ENCODE measurements at regions not wholly inside any gene's neighbourhood (a gene's known extent, or its start where the extent isn't known, plus 50 kb on each side); places are given as distances from the start of the nearest gene placed in this dataset.

DNA sequence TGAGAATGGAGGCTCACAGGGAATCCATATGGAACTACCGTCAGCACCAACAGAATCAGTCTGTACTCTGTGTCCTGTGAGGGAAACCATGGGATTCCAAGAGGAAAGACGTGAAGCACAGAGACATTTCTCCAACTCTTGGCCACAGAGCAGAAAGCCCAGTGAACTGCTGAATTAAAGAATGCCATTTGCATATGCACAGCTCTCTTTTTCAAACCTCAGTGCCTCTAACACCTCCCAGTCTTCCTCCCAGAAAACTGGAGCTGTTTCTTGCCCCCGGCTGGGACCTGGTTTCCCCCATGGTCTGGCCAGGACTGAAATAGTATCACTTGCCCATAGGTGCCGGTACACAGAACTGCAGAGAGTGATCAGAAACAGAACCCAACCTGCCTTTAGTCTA, 69.6 kb upstream of the FER start:
- Histone ChIP-seq H3K27ac (no peak overlapping the region), H3K4me3 (no peak overlapping the region)
- TF ChIP-seq, protein P1, sequence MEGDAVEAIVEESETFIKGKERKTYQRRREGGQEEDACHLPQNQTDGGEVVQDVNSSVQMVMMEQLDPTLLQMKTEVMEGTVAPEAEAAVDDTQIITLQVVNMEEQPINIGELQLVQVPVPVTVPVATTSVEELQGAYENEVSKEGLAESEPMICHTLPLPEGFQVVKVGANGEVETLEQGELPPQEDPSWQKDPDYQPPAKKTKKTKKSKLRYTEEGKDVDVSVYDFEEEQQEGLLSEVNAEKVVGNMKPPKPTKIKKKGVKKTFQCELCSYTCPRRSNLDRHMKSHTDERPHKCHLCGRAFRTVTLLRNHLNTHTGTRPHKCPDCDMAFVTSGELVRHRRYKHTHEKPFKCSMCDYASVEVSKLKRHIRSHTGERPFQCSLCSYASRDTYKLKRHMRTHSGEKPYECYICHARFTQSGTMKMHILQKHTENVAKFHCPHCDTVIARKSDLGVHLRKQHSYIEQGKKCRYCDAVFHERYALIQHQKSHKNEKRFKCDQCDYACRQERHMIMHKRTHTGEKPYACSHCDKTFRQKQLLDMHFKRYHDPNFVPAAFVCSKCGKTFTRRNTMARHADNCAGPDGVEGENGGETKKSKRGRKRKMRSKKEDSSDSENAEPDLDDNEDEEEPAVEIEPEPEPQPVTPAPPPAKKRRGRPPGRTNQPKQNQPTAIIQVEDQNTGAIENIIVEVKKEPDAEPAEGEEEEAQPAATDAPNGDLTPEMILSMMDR (IDR thresholded peaks at IDR 0.05): no peak
- no peak for DNase-seq (ENCODE audit: low spot score)

DNA sequence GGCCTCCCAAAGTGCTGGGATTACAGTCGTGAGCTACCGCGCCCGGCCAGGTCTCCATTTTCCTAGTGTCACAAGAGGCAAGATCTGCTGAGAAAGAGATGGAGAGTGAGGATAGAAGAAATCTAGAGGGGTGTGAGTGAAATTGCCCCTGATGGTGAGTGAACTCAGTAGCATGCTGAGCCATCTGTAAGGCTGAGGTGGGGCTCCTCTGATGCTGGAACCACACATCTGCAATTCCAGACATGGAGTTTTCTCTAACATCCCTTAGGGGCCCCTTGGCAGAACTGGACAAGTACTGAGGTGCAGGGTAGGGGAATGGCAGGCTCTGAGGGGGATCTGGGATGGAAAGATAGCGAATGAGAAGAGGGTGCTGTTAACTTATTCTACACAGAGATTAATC, 72.0 kb upstream of the FER start:
- no peak for DNase-seq (ENCODE audit: low spot score)
- TF ChIP-seq, protein P1 (IDR thresholded peaks at IDR 0.05): no peak
- no peak overlapping the region for H3K27ac ChIP-seq
- no peak overlapping the region for H3K4me3 ChIP-seq

DNA sequence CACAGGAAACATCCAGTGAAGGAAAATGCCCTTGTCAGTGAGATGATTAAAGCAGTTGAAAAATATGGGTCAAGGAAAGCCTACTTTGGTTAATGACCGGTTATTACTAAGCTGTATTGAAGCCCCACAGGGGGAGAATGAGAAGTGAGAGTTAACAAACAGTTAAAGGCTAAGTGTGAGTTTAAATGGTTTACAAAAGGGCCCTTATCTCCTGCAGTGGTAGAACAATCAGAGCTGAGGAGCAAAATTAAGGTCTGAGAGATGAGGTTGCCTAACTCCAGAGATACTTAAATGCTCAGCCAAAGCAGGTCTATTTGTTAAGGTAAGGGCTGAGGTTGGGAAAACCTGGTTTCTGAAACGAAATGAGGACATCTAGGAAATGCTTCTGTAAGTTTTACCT, 75.1 kb upstream of the FER start:
- TF ChIP-seq, protein P1 (IDR thresholded peaks at IDR 0.05): no peak
- DNase-seq (ENCODE audit: low spot score): no peak
- Histone ChIP-seq H3K4me3 (no peak overlapping the region), H3K27ac (no peak overlapping the region)

DNA sequence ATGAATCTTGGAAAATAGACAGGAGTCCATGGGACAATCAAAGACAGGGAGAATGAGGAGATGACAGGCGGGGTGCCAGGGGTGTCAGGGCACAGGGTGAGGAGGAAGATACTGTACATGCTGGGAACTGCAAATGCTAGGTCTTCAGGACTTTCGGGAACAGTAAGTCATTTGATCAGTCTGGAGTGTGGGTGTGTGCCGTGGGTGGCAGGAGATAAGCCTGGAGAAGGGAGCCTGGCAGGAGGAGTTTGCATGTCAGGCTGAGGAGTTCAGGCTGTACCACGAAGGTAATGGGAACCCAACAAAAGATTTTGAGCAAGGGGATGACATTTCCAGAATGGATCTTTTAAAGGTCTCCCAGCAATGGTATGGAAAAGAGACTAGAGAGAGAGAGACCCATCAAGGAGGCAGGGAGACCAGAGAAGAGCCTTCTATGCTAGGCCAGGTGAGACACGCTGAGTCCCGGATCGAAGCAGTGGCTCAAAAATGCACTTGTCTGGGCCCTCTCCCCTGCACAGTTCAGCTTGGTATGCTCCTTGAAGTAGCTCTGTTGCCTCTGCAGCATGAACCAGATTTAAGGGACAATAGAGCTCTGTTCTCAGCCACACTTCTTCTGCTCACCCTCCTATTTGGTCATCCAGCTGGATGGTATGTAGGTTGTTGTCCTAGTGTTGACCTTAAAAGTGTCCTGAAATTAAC, 77.0 kb upstream of the FER start:
- DNase-seq (ENCODE audit: low spot score): no peak
- TF ChIP-seq, protein P1 (IDR thresholded peaks at IDR 0.05): no peak
- H3K4me3 ChIP-seq: no peak overlapping the region
- no peak overlapping the region for H3K27ac ChIP-seq

DNA sequence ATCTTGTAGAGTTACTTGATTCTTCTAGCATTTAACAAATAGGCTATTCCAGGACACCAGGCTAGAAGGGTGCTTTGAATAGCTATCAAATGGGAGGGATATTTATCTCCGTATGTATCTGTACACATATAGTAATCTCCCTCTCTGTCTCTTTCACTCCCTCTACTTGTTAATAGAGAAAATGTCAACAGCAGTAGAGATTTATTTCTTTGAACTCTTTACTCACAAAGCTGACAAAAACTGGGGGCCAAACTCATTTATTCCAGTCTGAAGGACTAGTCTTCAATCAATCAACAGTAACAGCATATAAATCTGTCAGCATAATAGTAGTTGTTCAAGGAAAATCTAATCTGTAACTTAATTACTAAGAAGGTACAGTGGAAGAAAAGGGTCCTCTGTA, 78.2 kb upstream of the FER start:
- TF ChIP-seq, protein P1 (IDR thresholded peaks at IDR 0.05): no peak
- H3K4me3 ChIP-seq: no peak overlapping the region
- DNase-seq (ENCODE audit: low spot score): no peak
- no peak overlapping the region for H3K27ac ChIP-seq

DNA sequence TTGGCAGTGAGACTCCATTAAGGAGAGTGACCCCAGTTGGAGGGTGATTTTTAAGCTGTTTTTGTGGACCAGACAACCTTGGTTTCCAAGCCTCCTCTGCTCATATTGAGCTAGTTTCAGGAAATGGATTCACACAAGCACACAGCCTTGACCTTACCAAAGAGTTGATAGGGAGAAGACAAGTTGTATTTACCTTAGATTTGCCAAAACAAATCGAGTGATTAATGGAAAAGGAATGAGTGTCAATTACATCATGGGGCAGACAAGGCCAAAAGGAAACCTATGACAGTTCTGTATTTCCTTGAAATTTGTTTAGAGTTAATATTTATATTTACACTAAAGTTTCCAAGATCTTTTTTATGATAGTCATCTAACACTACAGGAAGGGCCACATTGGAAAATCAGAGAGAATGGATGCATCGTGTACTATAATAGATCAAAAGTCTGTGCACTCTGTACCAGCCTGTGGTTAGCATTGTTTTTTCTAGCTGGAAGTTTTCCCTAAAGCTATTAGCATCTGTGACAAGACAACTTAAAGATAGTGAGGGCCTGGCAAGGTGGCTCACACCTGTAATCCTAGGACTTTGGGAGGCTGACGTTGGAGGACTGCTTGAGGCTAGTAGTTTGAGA, 86.0 kb upstream of the FER start:
- TF ChIP-seq, protein P1 (IDR thresholded peaks at IDR 0.05): no peak
- no peak for DNase-seq (ENCODE audit: low spot score)
- H3K27ac ChIP-seq: no peak overlapping the region
- no peak overlapping the region for H3K4me3 ChIP-seq

DNA sequence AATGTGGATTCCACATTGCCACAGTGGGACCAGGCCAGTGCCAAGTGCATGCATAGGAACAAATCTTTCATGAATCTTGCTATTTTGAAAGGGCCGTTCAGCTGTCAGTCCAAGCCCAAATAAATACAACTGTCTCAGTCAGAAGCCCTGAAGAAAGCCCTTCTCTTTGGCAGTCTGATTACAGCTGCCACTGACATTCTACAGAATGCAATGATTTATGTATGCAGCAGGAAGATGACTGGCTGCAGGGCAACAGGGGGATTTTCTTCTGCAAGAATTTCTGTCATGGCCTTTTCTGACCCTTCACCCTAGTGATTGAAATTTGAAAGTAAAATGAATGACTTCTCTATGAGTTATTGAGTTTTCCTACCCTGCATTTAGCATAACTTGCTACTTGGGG, 86.7 kb upstream of the FER start:
- TF ChIP-seq, protein P1 (IDR thresholded peaks at IDR 0.05): no peak
- no peak for DNase-seq (ENCODE audit: low spot score)
- Histone ChIP-seq H3K4me3 (no peak overlapping the region), H3K27ac (no peak overlapping the region)
